ENCODE measurements at regions not wholly inside any gene's neighbourhood (a gene's known extent, or its start where the extent isn't known, plus 50 kb on each side); places are given as distances from the start of the nearest gene placed in this dataset.

DNA sequence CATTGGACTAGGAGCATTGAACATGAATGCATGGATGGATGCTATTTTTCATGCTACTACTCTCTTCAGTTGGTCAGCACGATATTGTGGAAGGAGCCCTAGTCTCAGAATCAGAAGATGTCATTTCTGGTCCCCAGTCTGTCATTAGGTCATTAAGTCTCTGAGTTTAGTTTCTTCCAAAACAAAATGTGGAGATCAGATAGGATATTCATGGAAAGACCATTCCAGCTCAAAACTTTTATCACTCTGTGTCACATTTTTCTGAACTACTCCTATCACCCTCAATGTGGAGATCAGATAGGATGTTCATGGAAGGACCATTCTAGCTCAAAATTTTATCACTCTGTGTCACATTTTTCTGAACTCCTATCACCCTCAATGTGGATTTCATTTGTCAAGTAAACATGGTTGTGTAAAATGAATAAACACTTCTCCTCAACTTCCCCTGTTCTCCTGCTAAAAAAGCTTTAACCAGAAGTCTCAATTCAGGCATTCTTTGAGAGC, 296.8 kb downstream of the MRPS30 start:
- Histone ChIP-seq H3K4me2 (ENCODE audit: insufficient read depth, low read length) (no peak overlapping the region), H3K36me3 (ENCODE audit: control insufficient read depth in 2 of 2, extremely low read depth in 1 of 2, insufficient read depth in 2 of 2, low read length in 2 of 2) (no peaks in the 10 kb centered on the region), H3K79me2 (ENCODE audit: control insufficient read depth, insufficient read depth, low read length) (no peaks in the 10 kb centered on the region), H3K27ac (ENCODE audit: insufficient read depth, low read depth, low read length) (no peak overlapping the region), H3K9me1 (replicated peaks; ENCODE audit: control insufficient read depth, extremely low read depth, insufficient read depth, low read length) (no peaks in the 10 kb centered on the region), H3K4me3 (replicated peaks in 1 of 3; ENCODE audit: insufficient read depth in 1 of 3, low read depth in 1 of 3, low read length in 3 of 3) (no peak overlapping the region), H4K20me1 (replicated peaks; ENCODE audit: control insufficient read depth, extremely low read depth, insufficient read depth, low read length) (no peaks in the 10 kb centered on the region), H2AFZ (ENCODE audit: low read depth, low read length) (no peak overlapping the region), H3K4me1 (ENCODE audit: control insufficient read depth, extremely low read depth, insufficient read depth, low read length) (no peaks in the 10 kb centered on the region), H3K9me3 (replicated peaks; ENCODE audit: control insufficient read depth, insufficient read depth, low read length) (peaks cover 3% of the 10 kb centered on the region), H3K27me3 (ENCODE audit: control insufficient read depth in 2 of 2, insufficient read depth in 2 of 2, low read length in 2 of 2) (no peaks in the 10 kb centered on the region), H3K9ac (replicated peaks; ENCODE audit: extremely low read depth, insufficient read depth, low read length) (no peak overlapping the region)
- CTCF ChIA-PET: no interaction called here
- POLR2A ChIA-PET: no interaction called here
- intact Hi-C loops (cut with micrococcal nuclease) (no loop called here), dilution Hi-C loops (cut with MboI; ENCODE audit: extremely low pct_ligation_motif_present, low sequenced_read_pairs) (no loop called here)
- TF ChIP-seq JUN (IDR thresholded peaks at IDR 0.05; ENCODE audit: borderline replicate concordance, insufficient read depth, insufficient read length, low read depth) (no peak), CTCF (IDR thresholded peaks at IDR 0.05; ENCODE audit: extremely low read depth in 1 of 2, insufficient read depth in 1 of 2, low read depth in 1 of 2, low read length in 2 of 2) (no peak), EZH2 (IDR thresholded peaks at IDR 0.05; ENCODE audit: borderline replicate concordance, low read depth, low read length, severe bottlenecking) (no peak), POLR2AphosphoS5 (IDR thresholded peaks at IDR 0.05; ENCODE audit: insufficient read depth, low read depth, low read length) (no peak), POLR2A (IDR thresholded peaks at IDR 0.05; ENCODE audit: low read depth, low read length) (no peak), GATA2 (IDR thresholded peaks at IDR 0.05; ENCODE audit: insufficient read depth, insufficient read length, low read depth, low read length) (no peak), FOS (IDR thresholded peaks at IDR 0.05; ENCODE audit: borderline replicate concordance, insufficient read depth, low read length) (no peak), MYC (IDR thresholded peaks at IDR 0.05; ENCODE audit: low read depth, low read length) (no peak)
- TF ChIP-seq, protein P1, sequence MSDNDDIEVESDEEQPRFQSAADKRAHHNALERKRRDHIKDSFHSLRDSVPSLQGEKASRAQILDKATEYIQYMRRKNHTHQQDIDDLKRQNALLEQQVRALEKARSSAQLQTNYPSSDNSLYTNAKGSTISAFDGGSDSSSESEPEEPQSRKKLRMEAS (IDR thresholded peaks at IDR 0.05; ENCODE audit: insufficient read depth, insufficient read length): no peak
- no TSS peak for BruUV-seq (replicated peaks)
- FAIRE-seq (no peak), DNase-seq (ENCODE audit: low read depth, low spot score) (no peak)
